ENCODE measurements at regions not wholly inside any gene's neighbourhood (a gene's known extent, or its start where the extent isn't known, plus 50 kb on each side); places are given as distances from the start of the nearest gene placed in this dataset.

DNA sequence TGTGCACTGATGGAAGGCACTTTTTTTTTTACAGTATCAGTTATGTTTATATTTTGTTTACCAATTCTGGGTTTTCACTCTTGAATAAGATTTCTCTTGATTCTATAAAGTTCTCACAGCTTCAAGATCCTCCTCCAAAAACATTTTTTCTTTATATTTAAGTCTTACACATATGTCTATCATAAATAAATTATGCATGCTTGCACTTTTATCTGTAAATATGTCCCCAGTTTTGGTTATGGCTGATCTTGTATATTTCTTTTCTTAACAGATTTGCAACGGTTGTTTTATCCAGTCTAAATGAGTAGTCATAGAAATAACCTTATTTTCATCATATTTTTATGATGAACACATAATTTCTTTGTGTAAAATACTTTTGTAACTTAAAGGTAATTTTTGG lies 1456.5 kb downstream of the MRPL39 start:
- TF ChIP-seq, protein P1, sequence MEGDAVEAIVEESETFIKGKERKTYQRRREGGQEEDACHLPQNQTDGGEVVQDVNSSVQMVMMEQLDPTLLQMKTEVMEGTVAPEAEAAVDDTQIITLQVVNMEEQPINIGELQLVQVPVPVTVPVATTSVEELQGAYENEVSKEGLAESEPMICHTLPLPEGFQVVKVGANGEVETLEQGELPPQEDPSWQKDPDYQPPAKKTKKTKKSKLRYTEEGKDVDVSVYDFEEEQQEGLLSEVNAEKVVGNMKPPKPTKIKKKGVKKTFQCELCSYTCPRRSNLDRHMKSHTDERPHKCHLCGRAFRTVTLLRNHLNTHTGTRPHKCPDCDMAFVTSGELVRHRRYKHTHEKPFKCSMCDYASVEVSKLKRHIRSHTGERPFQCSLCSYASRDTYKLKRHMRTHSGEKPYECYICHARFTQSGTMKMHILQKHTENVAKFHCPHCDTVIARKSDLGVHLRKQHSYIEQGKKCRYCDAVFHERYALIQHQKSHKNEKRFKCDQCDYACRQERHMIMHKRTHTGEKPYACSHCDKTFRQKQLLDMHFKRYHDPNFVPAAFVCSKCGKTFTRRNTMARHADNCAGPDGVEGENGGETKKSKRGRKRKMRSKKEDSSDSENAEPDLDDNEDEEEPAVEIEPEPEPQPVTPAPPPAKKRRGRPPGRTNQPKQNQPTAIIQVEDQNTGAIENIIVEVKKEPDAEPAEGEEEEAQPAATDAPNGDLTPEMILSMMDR (IDR thresholded peaks at IDR 0.05) = no peak
- TF ChIP-seq EP300 (IDR thresholded peaks at IDR 0.05; ENCODE audit: low read depth) = no peak
- no peak for TF ChIP-seq POLR2A (IDR thresholded peaks at IDR 0.05)

Data from transverse colon (tissue), 3 donors.